PC-9 (cell line): ENCODE measurements at regions not wholly inside any gene's neighbourhood (a gene's known extent, or its start where the extent isn't known, plus 50 kb on each side); places are given as distances from the start of the nearest gene placed in this dataset.

Experiments used
- BruUV-seq: library from RNA; stranded (reverse); fragments of 400-500 nt; replicated peaks from 2 replicates; lab custom pipeline; 2021; lab: Mats Ljungman, UMichigan
- CTCF ChIA-PET: fragments of 300-600 bp; sonication (Branson Sonifier 250); formaldehyde crosslinking; loops from one replicate; lab custom pipeline; 2022; ENCODE audit warnings: antibody characterized with exemption; lab: Charles Lee
- POLR2A ChIA-PET: fragments of 300-600 bp; sonication (Branson Sonifier 250); formaldehyde crosslinking; loops from one replicate; lab custom pipeline; 2022; ENCODE audit warnings: antibody characterized with exemption; ENCODE audit not compliant: unreplicated experiment; lab: Charles Lee
- DNase-seq, 2 experiments: peaks; one replicate each; pipeline versions ENCODE4 v3.0.0 to v3.0.0-alpha.2; 2015 to 2022; ENCODE audit warnings: mixed read lengths in 1 of 2
- H2AFZ ChIP-seq: fragments of 200-600 bp; sonication (generic); 2 replicates; pipeline ENCODE4 v1.8.1; 2017; ENCODE audit warnings: antibody characterized with exemption
- H3F3A ChIP-seq: fragments of 200-600 bp; sonication (generic); 2 replicates; pipeline ENCODE4 v1.8.1; 2017; ENCODE audit warnings: antibody characterized with exemption, mild to moderate bottlenecking, low read depth; ENCODE audit not compliant: insufficient read depth
- H3K27ac ChIP-seq: fragments of 200-600 bp; sonication (generic); 2 replicates; pipeline ENCODE4 v1.6.1; 2016; ENCODE audit warnings: mixed run types
- H3K27me3 ChIP-seq: fragments of 200-600 bp; sonication (generic); 2 replicates; pipeline ENCODE4 v1.6.1; 2016; ENCODE audit warnings: low read depth, mixed run types; ENCODE audit not compliant: insufficient read depth
- H3K36me3 ChIP-seq: fragments of 200-600 bp; sonication (generic); 2 replicates; pipeline ENCODE4 v1.6.1; 2016; ENCODE audit warnings: low read depth, mixed run types
- H3K4me1 ChIP-seq: fragments of 200-600 bp; sonication (generic); replicated peaks from 2 replicates; pipeline ENCODE4 v1.6.1; 2016; ENCODE audit warnings: mixed run types; ENCODE audit not compliant: insufficient read depth
- H3K4me2 ChIP-seq: fragments of 200-600 bp; sonication (generic); 2 replicates; pipeline ENCODE4 v1.6.1; 2017; ENCODE audit warnings: mixed run types
- H3K4me3 ChIP-seq: fragments of 200-600 bp; sonication (generic); 2 replicates; pipeline ENCODE4 v1.6.1; 2016; ENCODE audit warnings: mixed run types
- H3K79me2 ChIP-seq: fragments of 200-600 bp; sonication (generic); 2 replicates; pipeline ENCODE4 v1.6.1; 2017; ENCODE audit warnings: low read depth, mixed run types
- H3K9me2 ChIP-seq: fragments of 200-600 bp; sonication (generic); 2 replicates; pipeline ENCODE4 v1.8.1; 2017; ENCODE audit warnings: mild to moderate bottlenecking; ENCODE audit not compliant: insufficient read depth
- H3K9me3 ChIP-seq: fragments of 200-600 bp; sonication (generic); 2 replicates; pipeline ENCODE4 v1.8.1; 2016; ENCODE audit warnings: low read depth; ENCODE audit not compliant: insufficient read depth
- H4K20me1 ChIP-seq: fragments of 200-600 bp; sonication (generic); 2 replicates; pipeline ENCODE4 v1.8.1; 2017; ENCODE audit not compliant: insufficient read depth
- EZH2 ChIP-seq: fragments of 200-600 bp; sonication (generic); IDR thresholded peaks from 2 replicates; pipeline ENCODE4 v1.8.0; 2017; ENCODE audit warnings: antibody characterized with exemption, low read depth
- intact Hi-C: fragments of 100-400 bp; cut with micrococcal nuclease; formaldehyde crosslinking; loops from one replicate; pipeline ENCODE4 v1.10.0; 2022; ENCODE audit not compliant: unreplicated experiment
- TF ChIP-seq, protein P1 (sequence below): fragments of 200-600 bp; sonication (generic); conservative IDR thresholded peaks from 2 replicates; pipeline ENCODE4 v1.6.1; 2017; ENCODE audit warnings: mixed run types, antibody characterized with exemption, mild to moderate bottlenecking, moderate library complexity

DNA sequence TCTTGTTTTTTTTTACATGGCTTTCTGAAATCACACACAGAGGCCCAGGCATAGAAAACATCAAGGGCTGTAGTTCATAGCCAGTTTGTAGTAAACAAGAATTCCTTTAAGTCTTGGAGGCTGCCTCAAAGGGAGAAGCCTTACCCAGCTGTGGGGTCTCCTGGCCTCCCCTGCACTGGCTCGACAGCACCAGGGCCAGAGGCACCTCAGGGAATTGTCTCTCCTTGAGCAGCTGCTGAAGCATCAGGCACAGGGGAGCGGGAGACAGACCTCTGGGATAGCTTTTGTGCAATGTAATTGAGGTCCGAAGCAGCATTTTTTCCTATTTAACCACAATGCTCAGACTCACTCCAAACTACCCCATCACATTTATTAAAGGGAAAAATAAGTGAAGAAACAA is 209.1 kb downstream of the HRH4 start:
- Histone ChIP-seq H3K4me3 (no peak overlapping the region), H3F3A (no peaks in the 10 kb centered on the region), H3K27me3 (peaks cover 5% of the 10 kb centered on the region; the same call in 1 of the 2 replicates), H3K9me3 (no peaks in the 10 kb centered on the region), H3K36me3 (no peaks in the 10 kb centered on the region), H2AFZ (no peak overlapping the region), H4K20me1 (no peaks in the 10 kb centered on the region), H3K79me2 (no peaks in the 10 kb centered on the region), H3K27ac (no peak overlapping the region), H3K9me2 (no peaks in the 10 kb centered on the region), H3K4me1 (no peaks in the 10 kb centered on the region), H3K4me2 (no peak overlapping the region)
- CTCF ChIA-PET, result no interaction called here
- intact Hi-C loops, result no loop called here
- POLR2A ChIA-PET, result no interaction called here
- BruUV-seq, result no TSS peak
- TF ChIP-seq, protein P1, sequence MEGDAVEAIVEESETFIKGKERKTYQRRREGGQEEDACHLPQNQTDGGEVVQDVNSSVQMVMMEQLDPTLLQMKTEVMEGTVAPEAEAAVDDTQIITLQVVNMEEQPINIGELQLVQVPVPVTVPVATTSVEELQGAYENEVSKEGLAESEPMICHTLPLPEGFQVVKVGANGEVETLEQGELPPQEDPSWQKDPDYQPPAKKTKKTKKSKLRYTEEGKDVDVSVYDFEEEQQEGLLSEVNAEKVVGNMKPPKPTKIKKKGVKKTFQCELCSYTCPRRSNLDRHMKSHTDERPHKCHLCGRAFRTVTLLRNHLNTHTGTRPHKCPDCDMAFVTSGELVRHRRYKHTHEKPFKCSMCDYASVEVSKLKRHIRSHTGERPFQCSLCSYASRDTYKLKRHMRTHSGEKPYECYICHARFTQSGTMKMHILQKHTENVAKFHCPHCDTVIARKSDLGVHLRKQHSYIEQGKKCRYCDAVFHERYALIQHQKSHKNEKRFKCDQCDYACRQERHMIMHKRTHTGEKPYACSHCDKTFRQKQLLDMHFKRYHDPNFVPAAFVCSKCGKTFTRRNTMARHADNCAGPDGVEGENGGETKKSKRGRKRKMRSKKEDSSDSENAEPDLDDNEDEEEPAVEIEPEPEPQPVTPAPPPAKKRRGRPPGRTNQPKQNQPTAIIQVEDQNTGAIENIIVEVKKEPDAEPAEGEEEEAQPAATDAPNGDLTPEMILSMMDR, result no peak
- TF ChIP-seq EZH2, result no peak
- DNase-seq, result no peak

DNA sequence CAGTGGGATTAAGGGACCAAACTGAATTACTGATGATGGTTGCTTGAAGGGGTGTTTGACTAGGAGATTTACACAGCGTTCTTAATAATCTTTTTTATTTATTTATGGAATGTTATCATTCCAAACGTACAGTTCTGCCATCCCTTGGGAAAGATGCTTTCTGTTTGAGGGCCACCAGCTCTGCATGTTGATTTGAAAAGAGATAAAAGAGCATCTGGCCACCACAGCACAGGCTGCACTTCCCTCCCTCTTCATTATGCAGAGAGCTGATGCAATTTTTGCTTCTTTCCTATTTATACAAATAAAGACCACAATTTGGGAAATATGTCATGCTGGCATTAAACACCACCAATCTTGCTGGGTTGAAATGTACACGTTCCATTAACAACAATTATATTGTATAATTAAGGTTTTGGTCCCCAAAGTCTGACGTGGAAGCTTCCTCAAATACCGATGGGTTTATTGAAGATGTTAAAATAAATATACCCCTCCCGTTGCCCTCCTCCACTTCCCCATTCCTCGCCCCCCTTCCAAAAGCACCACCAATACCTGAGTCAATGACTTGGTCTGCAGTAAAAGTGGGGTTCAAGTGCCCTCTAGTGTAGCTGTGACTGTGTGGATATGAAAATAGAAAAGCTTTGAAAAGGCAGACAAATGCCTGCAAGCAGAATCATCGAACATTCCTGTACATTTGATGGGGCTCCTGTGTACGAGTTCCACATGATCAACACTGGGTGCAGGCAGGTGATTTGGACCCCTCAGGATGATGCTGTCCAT is 211.9 kb downstream of the HRH4 start:
- no peak overlapping the region for H3K4me2 ChIP-seq
- no peaks in the 10 kb centered on the region for H3K4me1 ChIP-seq
- POLR2A ChIA-PET, result no interaction called here
- no peak overlapping the region for H2AFZ ChIP-seq
- no peaks in the 10 kb centered on the region for H3K9me2 ChIP-seq
- H4K20me1 ChIP-seq, result no peaks in the 10 kb centered on the region
- no peak overlapping the region for H3K27ac ChIP-seq
- no TSS peak for BruUV-seq
- CTCF ChIA-PET, result no interaction called here
- intact Hi-C loops, result no loop called here
- H3K79me2 ChIP-seq, result no peaks in the 10 kb centered on the region
- H3K27me3 ChIP-seq, result peaks cover 5% of the 10 kb centered on the region; the same call in 1 of the 2 replicates
- H3K4me3 ChIP-seq, result no peak overlapping the region
- no peaks in the 10 kb centered on the region for H3K36me3 ChIP-seq
- DNase-seq, result no peak
- TF ChIP-seq, protein P1, result no peak
- TF ChIP-seq EZH2, result no peak
- no peaks in the 10 kb centered on the region for H3F3A ChIP-seq
- H3K9me3 ChIP-seq, result no peaks in the 10 kb centered on the region

DNA sequence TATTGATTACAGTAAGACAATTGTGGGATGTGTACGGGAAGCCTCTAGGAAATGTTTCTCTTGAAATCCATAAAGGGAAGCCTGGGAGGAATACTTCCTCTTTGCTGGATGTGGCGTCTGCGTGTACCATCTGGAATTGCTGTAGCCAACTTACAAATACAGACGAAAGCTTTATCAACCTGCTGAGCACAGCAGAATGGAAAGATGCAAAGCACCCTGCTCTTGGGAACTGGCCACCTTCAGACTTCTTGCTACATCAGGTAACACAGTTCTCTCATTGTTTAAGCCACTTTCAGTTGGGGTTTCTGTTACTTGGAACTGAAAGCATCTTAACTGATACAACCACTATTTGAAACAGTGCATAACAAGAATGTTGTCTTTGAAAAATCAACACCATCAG is 213.8 kb downstream of the HRH4 start:
- H3K4me1 ChIP-seq, result no peaks in the 10 kb centered on the region
- H3K27ac ChIP-seq, result no peak overlapping the region
- no peak overlapping the region for H3K4me2 ChIP-seq
- H3K27me3 ChIP-seq, result peaks cover 5% of the 10 kb centered on the region; the same call in 1 of the 2 replicates
- BruUV-seq, result no TSS peak
- H3F3A ChIP-seq, result no peaks in the 10 kb centered on the region
- intact Hi-C loops, result no loop called here
- H2AFZ ChIP-seq, result no peak overlapping the region
- no peaks in the 10 kb centered on the region for H3K9me2 ChIP-seq
- H3K4me3 ChIP-seq, result no peak overlapping the region
- H3K36me3 ChIP-seq, result no peaks in the 10 kb centered on the region
- ChIA-PET CTCF (no interaction called here), POLR2A (no interaction called here)
- H3K9me3 ChIP-seq, result no peaks in the 10 kb centered on the region
- H3K79me2 ChIP-seq, result no peaks in the 10 kb centered on the region
- H4K20me1 ChIP-seq, result no peaks in the 10 kb centered on the region
- TF ChIP-seq, protein P1, result no peak
- TF ChIP-seq EZH2, result no peak
- DNase-seq, result no peak
